MM.1S (cell line): ENCODE measurements at regions not wholly inside any gene's neighbourhood (a gene's known extent, or its start where the extent isn't known, plus 50 kb on each side); places are given as distances from the start of the nearest gene placed in this dataset.

Source experiments
- DNase-seq: peaks from one replicate; pipeline ENCODE4 v3.0.0-alpha.2; 2015
- H2AFZ ChIP-seq: fragments of 300-600 bp; sonication (generic); 2 replicates; pipeline ENCODE4 v1.6.0; 2016; ENCODE audit warnings: antibody characterized with exemption, low read length
- H3F3A ChIP-seq: fragments of 300-600 bp; sonication (generic); 2 replicates; pipeline ENCODE4 v1.6.1; 2016; ENCODE audit warnings: mild to moderate bottlenecking, antibody characterized with exemption, low read length, moderate library complexity, mixed read lengths; ENCODE audit not compliant: insufficient read depth
- H3K27ac ChIP-seq: fragments of 300-600 bp; sonication (generic); 2 replicates; pipeline ENCODE4 v1.5.1; 2016; ENCODE audit warnings: mild to moderate bottlenecking, low read length
- H3K27me3 ChIP-seq: fragments of 300-600 bp; sonication (generic); replicated peaks from 2 replicates; pipeline ENCODE4 v1.6.0; 2016; ENCODE audit warnings: low read length; ENCODE audit not compliant: insufficient read depth
- H3K36me3 ChIP-seq: fragments of 300-600 bp; sonication (generic); replicated peaks from 2 replicates; pipeline ENCODE4 v1.6.1; 2016; ENCODE audit warnings: mild to moderate bottlenecking, low read length, mixed read lengths; ENCODE audit not compliant: insufficient read depth
- H3K4me1 ChIP-seq: fragments of 300-600 bp; sonication (generic); 2 replicates; pipeline ENCODE4 v1.6.1; 2016; ENCODE audit warnings: low read length, mixed read lengths
- H3K4me2 ChIP-seq: fragments of 300-600 bp; sonication (generic); 2 replicates; pipeline ENCODE4 v1.6.0; 2016; ENCODE audit warnings: low read depth, low read length
- H3K4me3 ChIP-seq: fragments of 300-600 bp; sonication (generic); 2 replicates; pipeline ENCODE4 v1.5.1; 2016; ENCODE audit warnings: low read length, mixed read lengths
- H3K79me2 ChIP-seq: fragments of 300-600 bp; sonication (generic); 2 replicates; pipeline ENCODE4 v1.6.1; 2016; ENCODE audit warnings: mixed run types, low read length, mixed read lengths
- H3K9ac ChIP-seq: fragments of 300-600 bp; sonication (generic); 2 replicates; pipeline ENCODE4 v1.6.1; 2016; ENCODE audit warnings: low read length, mixed read lengths
- H3K9me2 ChIP-seq: fragments of 300-600 bp; sonication (generic); replicated peaks from 2 replicates; pipeline ENCODE4 v1.6.1; 2016; ENCODE audit warnings: mild to moderate bottlenecking, low read length, mixed read lengths; ENCODE audit not compliant: insufficient read depth
- H3K9me3 ChIP-seq: fragments of 300-600 bp; sonication (generic); replicated peaks from 2 replicates; pipeline ENCODE4 v1.6.1; 2016; ENCODE audit warnings: mild to moderate bottlenecking, low read length, mixed read lengths; ENCODE audit not compliant: insufficient read depth
- H4K20me1 ChIP-seq: fragments of 300-600 bp; sonication (generic); 2 replicates; pipeline ENCODE4 v1.6.1; 2016; ENCODE audit warnings: mild to moderate bottlenecking, low read length, moderate library complexity, mixed read lengths; ENCODE audit not compliant: insufficient read depth
- EZH2 ChIP-seq: fragments of 300-600 bp; sonication (generic); optimal IDR thresholded peaks from 2 replicates; pipeline ENCODE3; 2017; ENCODE audit warnings: low read depth, mild to moderate bottlenecking, antibody characterized with exemption, low read length, mixed read lengths
- EZH2phosphoT487 ChIP-seq: fragments of 300-600 bp; sonication (generic); IDR thresholded peaks from 2 replicates; pipeline ENCODE4 v1.6.1; 2018; ENCODE audit warnings: antibody characterized with exemption, low read length
- TF ChIP-seq, protein P1 (sequence below): fragments of 300-600 bp; sonication (generic); IDR thresholded peaks from 2 replicates; pipeline ENCODE4 v1.5.1; 2016; ENCODE audit warnings: antibody characterized with exemption, low read length, mixed read lengths

DNA sequence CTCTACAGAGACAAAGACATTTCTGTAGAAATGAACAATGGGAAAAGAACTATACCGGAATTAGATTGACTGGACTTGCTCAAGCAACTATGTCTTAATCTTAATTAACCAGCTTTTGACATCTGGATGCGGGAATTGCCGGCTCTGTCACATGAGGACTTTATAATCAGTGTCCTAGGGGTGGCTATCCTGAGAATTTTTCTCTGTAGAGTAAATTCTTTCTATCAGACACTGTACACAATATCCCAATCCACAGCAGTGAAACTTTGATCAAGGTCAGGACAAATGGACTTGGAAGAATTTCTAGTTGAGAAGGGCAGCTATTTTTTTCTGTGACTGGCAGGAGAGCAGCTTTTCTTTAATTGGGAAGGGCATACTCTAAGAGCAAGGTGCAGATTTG lies 322.1 kb downstream of the HRH4 start:
- no peaks in the 10 kb centered on the region for H3K79me2 ChIP-seq
- no peak overlapping the region for H3K4me3 ChIP-seq
- no peak overlapping the region for H2AFZ ChIP-seq
- no peak for DNase-seq
- H3F3A ChIP-seq, result no peaks in the 10 kb centered on the region
- no peaks in the 10 kb centered on the region for H3K27me3 ChIP-seq
- H3K36me3 ChIP-seq, result no peaks in the 10 kb centered on the region
- H3K9me2 ChIP-seq, result no peaks in the 10 kb centered on the region
- no peak overlapping the region for H3K4me2 ChIP-seq
- no peak overlapping the region for H3K9ac ChIP-seq
- no peak overlapping the region for H3K27ac ChIP-seq
- H3K4me1 ChIP-seq, result no peaks in the 10 kb centered on the region
- TF ChIP-seq, protein P1, sequence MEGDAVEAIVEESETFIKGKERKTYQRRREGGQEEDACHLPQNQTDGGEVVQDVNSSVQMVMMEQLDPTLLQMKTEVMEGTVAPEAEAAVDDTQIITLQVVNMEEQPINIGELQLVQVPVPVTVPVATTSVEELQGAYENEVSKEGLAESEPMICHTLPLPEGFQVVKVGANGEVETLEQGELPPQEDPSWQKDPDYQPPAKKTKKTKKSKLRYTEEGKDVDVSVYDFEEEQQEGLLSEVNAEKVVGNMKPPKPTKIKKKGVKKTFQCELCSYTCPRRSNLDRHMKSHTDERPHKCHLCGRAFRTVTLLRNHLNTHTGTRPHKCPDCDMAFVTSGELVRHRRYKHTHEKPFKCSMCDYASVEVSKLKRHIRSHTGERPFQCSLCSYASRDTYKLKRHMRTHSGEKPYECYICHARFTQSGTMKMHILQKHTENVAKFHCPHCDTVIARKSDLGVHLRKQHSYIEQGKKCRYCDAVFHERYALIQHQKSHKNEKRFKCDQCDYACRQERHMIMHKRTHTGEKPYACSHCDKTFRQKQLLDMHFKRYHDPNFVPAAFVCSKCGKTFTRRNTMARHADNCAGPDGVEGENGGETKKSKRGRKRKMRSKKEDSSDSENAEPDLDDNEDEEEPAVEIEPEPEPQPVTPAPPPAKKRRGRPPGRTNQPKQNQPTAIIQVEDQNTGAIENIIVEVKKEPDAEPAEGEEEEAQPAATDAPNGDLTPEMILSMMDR, result no peak
- TF ChIP-seq EZH2 (no peak), EZH2phosphoT487 (no peak)
- no peaks in the 10 kb centered on the region for H3K9me3 ChIP-seq
- no peaks in the 10 kb centered on the region for H4K20me1 ChIP-seq

DNA sequence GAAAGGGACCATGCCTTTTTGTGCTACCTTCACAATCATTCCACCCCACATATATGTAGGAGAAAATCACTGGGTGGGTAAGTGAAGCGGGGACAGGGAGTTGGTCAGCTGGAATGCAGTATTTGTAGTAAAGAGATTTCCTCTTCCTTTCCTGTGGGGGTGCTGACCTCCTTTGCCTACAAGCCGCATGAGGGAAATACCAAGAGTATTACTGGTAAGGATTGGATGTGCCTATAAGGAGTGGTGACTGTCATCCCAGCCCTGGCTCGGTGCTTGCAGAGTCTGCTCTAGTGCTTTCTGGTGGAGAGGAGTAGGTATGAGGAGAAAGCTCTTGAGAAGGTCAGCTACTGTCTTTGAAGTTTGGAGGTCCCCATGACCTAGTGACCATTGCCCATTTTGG lies 324.6 kb downstream of the HRH4 start:
- Histone ChIP-seq H3K27ac (no peak overlapping the region), H3K4me3 (no peak overlapping the region), H3K9me2 (no peaks in the 10 kb centered on the region), H3K27me3 (no peaks in the 10 kb centered on the region), H2AFZ (no peak overlapping the region), H3K4me2 (no peak overlapping the region), H3K9ac (no peak overlapping the region), H3F3A (no peaks in the 10 kb centered on the region), H3K36me3 (no peaks in the 10 kb centered on the region), H3K4me1 (no peaks in the 10 kb centered on the region), H3K79me2 (no peaks in the 10 kb centered on the region), H3K9me3 (no peaks in the 10 kb centered on the region), H4K20me1 (no peaks in the 10 kb centered on the region)
- TF ChIP-seq EZH2phosphoT487, result no peak
- TF ChIP-seq, protein P1, result no peak
- TF ChIP-seq EZH2, result no peak
- DNase-seq, result no peak

DNA sequence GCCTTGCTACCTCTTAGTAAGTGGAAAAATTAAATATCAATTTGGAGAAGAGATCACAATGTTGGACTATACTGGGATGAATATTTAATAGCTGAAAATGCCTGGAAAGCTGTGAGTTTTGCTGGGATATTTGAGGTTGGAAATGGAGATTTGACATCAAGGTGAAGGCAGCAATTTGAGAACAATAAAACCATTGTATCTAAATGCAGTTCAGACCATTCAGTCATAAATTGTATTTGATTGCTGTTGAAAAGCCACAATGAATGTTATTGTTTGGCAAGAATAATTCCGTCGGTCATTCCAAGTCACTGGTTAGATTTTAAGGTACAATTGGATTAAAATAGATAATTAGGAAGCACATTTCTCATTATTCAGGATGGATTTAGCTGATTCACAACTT lies 325.6 kb downstream of the HRH4 start:
- H3K4me1 ChIP-seq, result no peaks in the 10 kb centered on the region
- H3K9me3 ChIP-seq, result no peaks in the 10 kb centered on the region
- H3K27ac ChIP-seq, result no peak overlapping the region
- H3K36me3 ChIP-seq, result no peaks in the 10 kb centered on the region
- no peaks in the 10 kb centered on the region for H3F3A ChIP-seq
- H3K79me2 ChIP-seq, result no peaks in the 10 kb centered on the region
- H3K27me3 ChIP-seq, result no peaks in the 10 kb centered on the region
- no peak overlapping the region for H3K4me3 ChIP-seq
- no peak overlapping the region for H3K9ac ChIP-seq
- TF ChIP-seq EZH2 (no peak), EZH2phosphoT487 (no peak)
- TF ChIP-seq, protein P1, result no peak
- no peak overlapping the region for H3K4me2 ChIP-seq
- DNase-seq, result no peak
- no peak overlapping the region for H2AFZ ChIP-seq
- H4K20me1 ChIP-seq, result no peaks in the 10 kb centered on the region
- H3K9me2 ChIP-seq, result no peaks in the 10 kb centered on the region
